K562 (cell line): ENCODE measurements at regions not wholly inside any gene's neighbourhood (a gene's known extent, or its start where the extent isn't known, plus 50 kb on each side); places are given as distances from the start of the nearest gene placed in this dataset.
A peak's percentile ranks its signal among the peaks of the same experiment; 100 is the strongest.

Source experiments
- ATAC-seq: fragments of 200-7000 bp; cut with Tn5 transposase; 3 replicates; pipeline ENCODE4 v1.9.1; 2020; ENCODE audit warnings: moderate library complexity
- BruUV-seq: library from RNA; stranded (reverse); fragments of 400-500 nt; replicated peaks from 2 replicates; lab custom pipeline; 2021; lab: Mats Ljungman, UMichigan
- CTCF ChIA-PET: fragments of 300-600 bp; formaldehyde crosslinking; extraction: SDS; loops from one replicate; lab custom pipeline; 2021; ENCODE audit warnings: low intra/inter-chr PET ratio; lab: Yijun Ruan, JAX
- POLR2A ChIA-PET: fragments of 300-600, 350-650 bp; sonication (Branson Sonifier 250); formaldehyde crosslinking; extraction: SDS; loops from one replicate; lab custom pipeline; 2021; ENCODE audit warnings: antibody characterized with exemption, inconsistent platforms; lab: Yijun Ruan, JAX
- DNase-seq, 4 experiments: peaks; one replicate each; pipeline versions ENCODE4 v3.0.0 to v3.0.0-alpha.2; 2011 to 2018; ENCODE audit warnings: low spot score in 3 of 4, mixed read lengths in 3 of 4; ENCODE audit errors: extremely low read depth in 1 of 4
- FAIRE-seq: peaks from 2 replicates; lab custom pipeline; 2011; peaks lifted over from hg19 to GRCh38; lab: Jason Lieb, UNC
- H2AFZ ChIP-seq: 2 replicates; pipeline ENCODE4 v1.6.0; 2011; ENCODE audit warnings: low read depth, low read length, control low read depth, inconsistent platforms
- H3K27ac ChIP-seq: fragments of 200-600 bp; 3 replicates; pipeline ENCODE4 v1.8.0; 2011; ENCODE audit warnings: low read depth, mild to moderate bottlenecking, control low read depth, inconsistent platforms, low read length, moderate library complexity, mixed read lengths; ENCODE audit errors: extremely low read depth
- H3K27me3 ChIP-seq, 2 experiments: fragments of 300-600 bp in 1 of 2; 2 replicates in 1 of 2; 3 replicates in 1 of 2; pipeline versions ENCODE4 v1.6.0 to v1.8.0; 2011; ENCODE audit warnings: inconsistent platforms in 2 of 2, low read length in 2 of 2, mild to moderate bottlenecking in 1 of 2, mixed read lengths in 1 of 2, moderate library complexity in 1 of 2; ENCODE audit not compliant: control insufficient read depth in 2 of 2, insufficient read depth in 2 of 2
- H3K36me3 ChIP-seq: fragments of 300-600 bp; 3 replicates; pipeline ENCODE4 v1.8.0; 2011; ENCODE audit warnings: mild to moderate bottlenecking, low read length, inconsistent platforms; ENCODE audit not compliant: control insufficient read depth, insufficient read depth
- H3K4me1 ChIP-seq, 2 experiments: fragments of 200-600 bp in 1 of 2; replicated peaks in 1 of 2; 2 replicates in 1 of 2; 3 replicates in 1 of 2; pipeline versions ENCODE4 v1.5.1 to v1.8.0; 2011; ENCODE audit warnings: inconsistent platforms in 2 of 2, low read length in 2 of 2, mild to moderate bottlenecking in 1 of 2, mixed read lengths in 1 of 2, moderate library complexity in 1 of 2; ENCODE audit not compliant: control insufficient read depth in 2 of 2, insufficient read depth in 2 of 2
- H3K4me2 ChIP-seq: 2 replicates; pipeline ENCODE4 v1.6.1; 2011; ENCODE audit warnings: low read length, control low read depth, inconsistent platforms, mixed read lengths; ENCODE audit not compliant: insufficient read depth
- H3K4me3 ChIP-seq: fragments of 200-600 bp; sonication (generic), shearing (Covaris generic); 2 replicates; pipeline ENCODE4 v1.5.1; 2016; ENCODE audit warnings: control low read depth, inconsistent platforms
- H3K79me2 ChIP-seq: fragments of 200-600 bp; 3 replicates; pipeline ENCODE4 v1.8.0; 2011; ENCODE audit warnings: low read length, inconsistent platforms; ENCODE audit not compliant: control insufficient read depth, insufficient read depth
- H3K9ac ChIP-seq, 2 experiments: 2 replicates each; pipeline versions ENCODE4 v1.6.0 to v1.6.1; 2011; ENCODE audit warnings: low read depth in 2 of 2, low read length in 2 of 2, control low read depth in 1 of 2, inconsistent platforms in 1 of 2, mild to moderate bottlenecking in 1 of 2, mixed read lengths in 1 of 2; ENCODE audit not compliant: insufficient read depth in 1 of 2
- H3K9me1 ChIP-seq: one replicate; pipeline ENCODE4 v1.6.0; 2011; ENCODE audit warnings: inconsistent platforms, mild to moderate bottlenecking, low read length, moderate library complexity; ENCODE audit not compliant: control insufficient read depth, insufficient read depth
- H3K9me3 ChIP-seq: replicated peaks from 2 replicates; pipeline ENCODE4 v1.5.1; 2011; ENCODE audit warnings: low read depth, low read length, inconsistent platforms; ENCODE audit not compliant: control insufficient read depth, insufficient read depth
- H4K20me1 ChIP-seq: replicated peaks from 2 replicates; pipeline ENCODE4 v1.6.1; 2011; ENCODE audit warnings: low read length, inconsistent platforms, mixed read lengths; ENCODE audit not compliant: control insufficient read depth, insufficient read depth
- BDP1 ChIP-seq: IDR thresholded peaks from 3 replicates; pipeline ENCODE4 v1.6.1; 2011; ENCODE audit not compliant: insufficient read length, insufficient read depth
- BHLHE40 ChIP-seq: IDR thresholded peaks from 2 replicates; pipeline ENCODE4 v1.6.1; 2011; ENCODE audit warnings: low read length, improper control_type of control experiment
- CAMTA2 ChIP-seq: fragments of 250-450 bp; sonication (Bioruptor Pico); conservative IDR thresholded peaks from 2 replicates; pipeline ENCODE4 v1.5.1; 2022
- CC2D1A ChIP-seq: fragments of 450-650 bp; IDR thresholded peaks from 2 replicates; pipeline ENCODE4 v1.6.1; 2017; ENCODE audit warnings: mild to moderate bottlenecking
- CHD4 ChIP-seq: fragments of 200-600 bp; sonication (generic); IDR thresholded peaks from 3 replicates; pipeline ENCODE4 v1.6.1; 2012; ENCODE audit warnings: low read depth, mild to moderate bottlenecking, mixed read lengths, low read length, inconsistent platforms; ENCODE audit not compliant: insufficient read depth, insufficient replicate concordance, poor library complexity, severe bottlenecking
- FOXK1 ChIP-seq: sonication (generic); formaldehyde crosslinking; IDR thresholded peaks from 2 replicates; pipeline ENCODE4 v1.8.0; 2022; ENCODE audit warnings: missing genetic modification reagents, mild to moderate bottlenecking, borderline replicate concordance
- HDGF ChIP-seq: fragments of 450-650 bp; IDR thresholded peaks from 2 replicates; pipeline ENCODE4 v1.6.1; 2016
- IRF9 ChIP-seq: fragments of 450-650 bp; IDR thresholded peaks from 2 replicates; pipeline ENCODE4 v1.6.1; 2016; ENCODE audit warnings: missing biosample characterization, missing genetic modification characterization
- KAT8 ChIP-seq: fragments of 450-650 bp; IDR thresholded peaks from 2 replicates; pipeline ENCODE4 v1.6.1; 2016; ENCODE audit warnings: low read depth, mild to moderate bottlenecking
- KLF1 ChIP-seq: fragments of 450-650 bp; IDR thresholded peaks from 2 replicates; pipeline ENCODE4 v1.6.1; 2016; ENCODE audit warnings: missing genetic modification characterization, missing compliant biosample characterization
- MAFF ChIP-seq: IDR thresholded peaks from 2 replicates; pipeline ENCODE4 v1.6.1; 2012; ENCODE audit warnings: low read length, improper control_type of control experiment
- MBD2 ChIP-seq: sonication (generic); IDR thresholded peaks from 2 replicates; pipeline ENCODE4 v1.6.1; 2016; ENCODE audit warnings: low read depth, borderline replicate concordance
- MECOM ChIP-seq: fragments of 250-450 bp; sonication (Bioruptor Pico); IDR thresholded peaks from 2 replicates; pipeline ENCODE4 v1.8.0; 2022; ENCODE audit warnings: inconsistent platforms
- SIN3A ChIP-seq, 2 experiments: fragments of 150-350 bp in 1 of 2; IDR thresholded peaks; 2 replicates each; pipeline ENCODE4 v1.6.1; 2011 to 2016; ENCODE audit warnings: borderline replicate concordance in 2 of 2, low read depth in 2 of 2, low read length in 2 of 2, mild to moderate bottlenecking in 2 of 2, moderate library complexity in 2 of 2; ENCODE audit not compliant: control insufficient read depth in 1 of 2
- ZBTB9 ChIP-seq: fragments of 450-650 bp; formaldehyde crosslinking; IDR thresholded peaks from 2 replicates; pipeline ENCODE4 v1.4.0; 2020; ENCODE audit warnings: mild to moderate bottlenecking, moderate library complexity
- ZNF217 ChIP-seq: sonication (generic); formaldehyde crosslinking; IDR thresholded peaks from 2 replicates; pipeline ENCODE4 v1.8.0; 2022; ENCODE audit warnings: mild to moderate bottlenecking, missing genetic modification reagents
- ZNF253 ChIP-seq: fragments of 250-450 bp; sonication (Bioruptor Pico); conservative IDR thresholded peaks from 2 replicates; pipeline ENCODE4 v1.6.1; 2021; ENCODE audit warnings: mild to moderate bottlenecking
- ZNF316 ChIP-seq: fragments of 450-650 bp; IDR thresholded peaks from 2 replicates; pipeline ENCODE4 v1.6.1; 2016
- WGBS: fragments of 100-300 bp; shearing (Covaris generic); methylation state at CpG from one replicate; pipeline ENCODE4 v1.1.6; 2016; ENCODE audit warnings: low coverage, mixed read lengths; ENCODE audit not compliant: insufficient coverage; ENCODE audit errors: missing lambda C conversion rate; 5-methylcytosine and 5-hydroxymethylcytosine counted together
- in situ Hi-C: fragments of 300-500 bp; cut with MboI; formaldehyde crosslinking; loops from 4 replicates; pipeline ENCODE4 v1.15.0; 2018; ENCODE audit warnings: inconsistent platforms, mixed read lengths
- intact Hi-C: fragments of 100-400 bp; cut with micrococcal nuclease; formaldehyde crosslinking; loops from 2 replicates; pipeline ENCODE4 v1.14.2; 2022

GRCh38 chr20:6892724-6893123, 125.2 kb downstream of the BMP2 start:
- H3K9ac ChIP-seq, result no peak overlapping the region
- no peaks in the 10 kb centered on the region for H3K27me3 ChIP-seq
- H3K9me3 ChIP-seq, result no peaks in the 10 kb centered on the region
- no peaks in the 10 kb centered on the region for H3K36me3 ChIP-seq
- no peak overlapping the region for H3K4me2 ChIP-seq
- in situ Hi-C loops (no loop called here), intact Hi-C loops (no loop called here)
- WGBS, result 0% methylated on average over 1 of the region's 1 CpG
- no peak overlapping the region for H3K27ac ChIP-seq
- no peaks in the 10 kb centered on the region for H3K9me1 ChIP-seq
- no TSS peak for BruUV-seq
- ChIA-PET POLR2A (no interaction called here), CTCF (no interaction called here)
- no peak overlapping the region for H2AFZ ChIP-seq
- H3K4me3 ChIP-seq, result no peak overlapping the region
- no peak for ATAC-seq
- TF ChIP-seq ZNF316, result peak; percentile 18; the same call in 1 of the 2 replicates
- peak; percentile 13; the same call in 1 of the 2 replicates for TF ChIP-seq MAFF
- TF ChIP-seq FOXK1 (CRISPR knock-in tag), result no peak
- H4K20me1 ChIP-seq, result no peaks in the 10 kb centered on the region
- FAIRE-seq, result no peak
- H3K4me1 ChIP-seq, result no peaks in the 10 kb centered on the region
- H3K79me2 ChIP-seq, result no peaks in the 10 kb centered on the region
- no peak for DNase-seq

- intact Hi-C loops (no loop called here), in situ Hi-C loops (no loop called here)
- 0% methylated on average over 1 of the region's 3 CpGs for WGBS
- Histone ChIP-seq H3K9me3 (no peaks in the 10 kb centered on the region), H3K4me3 (no peak overlapping the region), H3K27me3 (no peaks in the 10 kb centered on the region), H3K4me1 (no peaks in the 10 kb centered on the region), H3K9ac (no peak overlapping the region), H3K79me2 (no peaks in the 10 kb centered on the region), H3K9me1 (no peaks in the 10 kb centered on the region), H3K36me3 (no peaks in the 10 kb centered on the region), H2AFZ (no peak overlapping the region), H4K20me1 (no peaks in the 10 kb centered on the region), H3K27ac (no peak overlapping the region), H3K4me2 (no peak overlapping the region)
- no peak for DNase-seq
- no TSS peak for BruUV-seq
- ChIA-PET POLR2A (no interaction called here), CTCF (no interaction called here)
- no peak for ATAC-seq
- FAIRE-seq, result no peak
- TF ChIP-seq BHLHE40 (no peak), MECOM (CRISPR knock-in tag) (no peak), MBD2 (no peak), CHD4 (no peak), ZNF253 (CRISPR knock-in tag) (no peak), CAMTA2 (CRISPR knock-in tag) (no peak), KLF1 (tag) (no peak), KAT8 (no peak), HDGF (no peak), IRF9 (tag) (no peak), BDP1 (no peak), SIN3A (IDR thresholded peaks at IDR 0.05; ENCODE audit: borderline replicate concordance in 2 of 2, control insufficient read depth in 1 of 2, low read depth in 2 of 2, low read length in 2 of 2) (no peak), ZBTB9 (no peak), CC2D1A (no peak), ZNF217 (no peak)
Observed at GRCh38 chr20:6898928-6899327, 131.4 kb downstream of the BMP2 start.
